H1 (cell line): ENCODE measurements at regions not wholly inside any gene's neighbourhood (a gene's known extent, or its start where the extent isn't known, plus 50 kb on each side); places are given as distances from the start of the nearest gene placed in this dataset.

Experiments used
- BACH1 ChIP-seq: IDR thresholded peaks from 2 replicates; pipeline ENCODE4 v1.6.1; 2012; ENCODE audit warnings: low read length, improper control_type of control experiment
- BCL11A ChIP-seq, 2 experiments: IDR thresholded peaks; one replicate each; pipeline ENCODE4 v1.6.1; 2011; ENCODE audit warnings: low read depth in 2 of 2, low read length in 2 of 2, mild to moderate bottlenecking in 2 of 2
- CBX5 ChIP-seq: fragments of 300-800, 300-1000 bp; sonication (generic); IDR thresholded peaks from 2 replicates; pipeline ENCODE4 v1.7.1; 2016; ENCODE audit warnings: antibody characterized with exemption, low read length, low read depth
- CHD2 ChIP-seq: IDR thresholded peaks from 2 replicates; pipeline ENCODE4 v1.6.1; 2012; ENCODE audit warnings: low read length, improper control_type of control experiment
- CTCF ChIP-seq, 3 experiments: IDR thresholded peaks; 1 replicate in 2 of 3; 2 replicates in 1 of 3; pipeline versions ENCODE4 v1.5.1 to v1.6.1; 2011; ENCODE audit warnings: low read length in 3 of 3, mild to moderate bottlenecking in 3 of 3, inconsistent platforms in 2 of 3, low read depth in 1 of 3, moderate library complexity in 1 of 3; ENCODE audit not compliant: insufficient read depth in 1 of 3; ENCODE audit errors: control extremely low read depth in 1 of 3
- EZH2 ChIP-seq: fragments of 200-600 bp; sonication (generic); IDR thresholded peaks from 2 replicates; pipeline ENCODE4 v1.7.1; 2012; ENCODE audit warnings: low read depth, mild to moderate bottlenecking, moderate library complexity, low read length, inconsistent platforms; ENCODE audit not compliant: severe bottlenecking
- HDAC6 ChIP-seq: IDR thresholded peaks from one replicate; pipeline ENCODE4 v1.7.1; 2012; ENCODE audit warnings: low read depth, mild to moderate bottlenecking, inconsistent platforms, low read length, moderate library complexity
- KDM1A ChIP-seq: fragments of 200-600, 300-600 bp; sonication (generic); IDR thresholded peaks from 2 replicates; pipeline ENCODE4 v1.7.1; 2016; ENCODE audit warnings: mild to moderate bottlenecking, low read length, borderline replicate concordance
- SAP30 ChIP-seq: fragments of 300-600 bp; sonication (generic); IDR thresholded peaks from 2 replicates; pipeline ENCODE4 v1.7.1; 2012; ENCODE audit warnings: low read length, moderate library complexity, mild to moderate bottlenecking, inconsistent platforms; ENCODE audit not compliant: insufficient read depth, insufficient replicate concordance
- SIRT6 ChIP-seq: IDR thresholded peaks from one replicate; pipeline ENCODE4 v1.7.1; 2012; ENCODE audit warnings: low read length, inconsistent platforms
- SUZ12 ChIP-seq: fragments of 200-600 bp; sonication (generic); IDR thresholded peaks from 2 replicates; pipeline ENCODE4 v1.6.1; 2012; ENCODE audit warnings: mild to moderate bottlenecking, inconsistent platforms, low read length, moderate library complexity, mixed read lengths
- TEAD4 ChIP-seq: IDR thresholded peaks from 2 replicates; pipeline ENCODE4 v1.6.1; 2012; ENCODE audit warnings: low read depth, low read length, inconsistent platforms, mixed read lengths

GRCh38 chr3:43959498-43960447 lies 269.0 kb downstream of the ABHD5 start (continued):
- TF ChIP-seq CTCF (IDR thresholded peaks at IDR 0.05; ENCODE audit: control extremely low read depth in 1 of 3, insufficient read depth in 1 of 3, low read depth in 1 of 3, low read length in 3 of 3) (no peak), HDAC6 (no peak), SIRT6 (no peak), CBX5 (no peak), BACH1 (no peak), EZH2 (no peak), SAP30 (no peak), TEAD4 (no peak), BCL11A (IDR thresholded peaks at IDR 0.05; ENCODE audit: low read depth in 2 of 2, low read length in 2 of 2) (no peak), SUZ12 (no peak), KDM1A (no peak), CHD2 (no peak)
